SU-DHL-6 (cell line): ENCODE measurements at regions not wholly inside any gene's neighbourhood (a gene's known extent, or its start where the extent isn't known, plus 50 kb on each side); places are given as distances from the start of the nearest gene placed in this dataset.

Source experiments
- EZH2phosphoT487 ChIP-seq: fragments of 200-600 bp; sonication (generic), shearing (Covaris generic); conservative IDR thresholded peaks from 2 replicates; pipeline ENCODE4 v1.6.1; 2018; ENCODE audit warnings: mild to moderate bottlenecking, antibody characterized with exemption, low read length, moderate library complexity, mixed read lengths
- TF ChIP-seq, protein P1 (sequence below): fragments of 200-600 bp; sonication (generic); IDR thresholded peaks from one replicate; pipeline ENCODE4 v1.5.1; 2017; ENCODE audit warnings: antibody characterized with exemption, mild to moderate bottlenecking, low read length, moderate library complexity; ENCODE audit not compliant: insufficient read depth, poor library complexity, severe bottlenecking

DNA sequence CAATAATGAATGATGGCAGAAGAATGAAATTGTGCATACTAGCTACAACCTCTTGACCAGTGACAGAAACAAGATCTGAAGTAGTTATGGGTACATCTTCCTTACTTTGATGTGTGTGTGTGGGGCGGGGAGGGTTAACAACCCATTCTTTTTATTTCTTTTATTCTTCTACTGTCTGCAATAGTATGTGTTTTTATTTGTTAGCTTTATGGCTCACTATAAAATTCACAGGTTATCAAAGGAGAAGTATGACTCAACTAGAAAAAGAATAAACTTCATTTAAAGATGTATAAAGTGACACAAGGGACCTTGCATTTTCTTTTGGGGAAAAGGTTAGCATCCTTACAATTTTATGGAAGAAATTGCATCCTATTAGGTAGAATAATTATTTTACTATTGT, 430.5 kb downstream of the DAD1 start:
- TF ChIP-seq, protein P1, sequence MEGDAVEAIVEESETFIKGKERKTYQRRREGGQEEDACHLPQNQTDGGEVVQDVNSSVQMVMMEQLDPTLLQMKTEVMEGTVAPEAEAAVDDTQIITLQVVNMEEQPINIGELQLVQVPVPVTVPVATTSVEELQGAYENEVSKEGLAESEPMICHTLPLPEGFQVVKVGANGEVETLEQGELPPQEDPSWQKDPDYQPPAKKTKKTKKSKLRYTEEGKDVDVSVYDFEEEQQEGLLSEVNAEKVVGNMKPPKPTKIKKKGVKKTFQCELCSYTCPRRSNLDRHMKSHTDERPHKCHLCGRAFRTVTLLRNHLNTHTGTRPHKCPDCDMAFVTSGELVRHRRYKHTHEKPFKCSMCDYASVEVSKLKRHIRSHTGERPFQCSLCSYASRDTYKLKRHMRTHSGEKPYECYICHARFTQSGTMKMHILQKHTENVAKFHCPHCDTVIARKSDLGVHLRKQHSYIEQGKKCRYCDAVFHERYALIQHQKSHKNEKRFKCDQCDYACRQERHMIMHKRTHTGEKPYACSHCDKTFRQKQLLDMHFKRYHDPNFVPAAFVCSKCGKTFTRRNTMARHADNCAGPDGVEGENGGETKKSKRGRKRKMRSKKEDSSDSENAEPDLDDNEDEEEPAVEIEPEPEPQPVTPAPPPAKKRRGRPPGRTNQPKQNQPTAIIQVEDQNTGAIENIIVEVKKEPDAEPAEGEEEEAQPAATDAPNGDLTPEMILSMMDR = no peak
- no peak for TF ChIP-seq EZH2phosphoT487
